ENCODE measurements at regions not wholly inside any gene's neighbourhood (a gene's known extent, or its start where the extent isn't known, plus 50 kb on each side); places are given as distances from the start of the nearest gene placed in this dataset.
A peak's percentile ranks its signal among the peaks of the same experiment; 100 is the strongest.

DNA sequence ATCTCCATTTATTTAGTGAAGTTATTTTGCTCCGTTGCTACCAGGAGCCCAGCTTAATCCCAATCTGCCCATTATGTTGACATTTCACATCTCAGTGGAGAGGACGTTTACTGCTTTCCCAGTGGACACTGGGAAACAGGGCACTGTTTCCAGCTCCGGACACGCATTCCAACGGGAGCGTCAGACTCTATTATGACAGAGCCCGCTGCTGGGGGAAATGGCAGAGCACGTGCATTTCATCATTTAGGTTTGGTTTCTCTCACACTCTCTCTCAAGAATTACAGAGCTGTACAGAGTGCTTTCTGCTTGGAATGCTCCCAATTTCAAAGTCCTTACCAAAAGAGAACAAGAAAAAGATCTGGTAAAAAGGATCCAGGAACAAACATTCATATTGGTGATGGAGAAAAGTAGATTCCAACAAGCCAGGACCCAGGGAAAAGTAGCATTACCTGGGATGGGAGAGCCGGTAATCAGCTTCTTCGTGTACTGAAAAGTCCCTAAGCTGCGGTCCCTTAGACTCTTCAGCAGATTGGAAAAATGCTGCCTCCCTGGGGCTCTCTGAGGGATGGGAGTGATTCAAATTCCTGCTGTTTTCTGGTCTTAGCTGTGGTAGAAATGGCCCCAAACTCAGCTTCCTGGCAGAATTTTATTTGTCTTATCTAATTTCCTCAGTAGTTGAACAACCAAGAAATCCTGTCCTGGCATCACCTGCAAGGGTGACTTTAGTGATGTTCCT lies 136.0 kb upstream of the THBS1 start:
- DNase-seq, result no peak

DNA sequence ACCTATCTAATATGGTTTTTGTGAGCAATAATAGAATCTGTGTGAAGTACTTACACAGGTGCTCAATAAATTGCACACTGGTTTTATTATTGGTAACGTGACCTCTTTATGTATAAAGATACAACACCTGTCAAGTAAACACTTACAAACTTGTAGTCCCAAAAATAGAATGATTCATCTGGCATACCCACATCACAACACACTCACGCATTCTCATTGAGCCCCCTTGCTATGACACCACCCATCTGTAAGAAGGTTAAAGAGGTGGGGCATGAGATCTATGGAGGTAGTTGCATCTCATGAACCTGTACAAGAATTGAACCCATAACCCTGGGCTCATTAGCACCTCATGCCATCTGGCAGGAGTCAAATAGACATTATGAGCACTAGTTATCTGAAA lies 134.9 kb upstream of the THBS1 start:
- peak; percentile 26 for DNase-seq

DNA sequence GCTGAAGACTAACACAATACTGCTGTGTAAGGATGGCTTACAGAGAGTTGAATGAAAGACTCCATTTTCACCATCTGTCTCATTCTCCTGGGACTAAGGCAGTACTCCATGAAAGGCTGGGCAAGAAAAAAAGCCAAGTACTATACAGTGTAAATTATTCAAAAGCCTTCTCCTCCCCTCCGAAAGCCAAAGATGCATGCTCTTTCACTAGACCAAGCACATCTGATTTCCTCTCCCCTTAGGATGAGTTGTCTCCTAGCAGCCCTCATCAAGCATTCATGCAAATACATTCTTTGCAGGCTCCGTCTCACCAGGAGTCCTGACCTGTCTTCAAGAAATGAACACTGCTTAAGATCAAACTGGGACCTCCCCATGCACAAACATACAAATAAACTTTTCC lies 133.5 kb upstream of the THBS1 start:
- DNase-seq, result no peak

DNA sequence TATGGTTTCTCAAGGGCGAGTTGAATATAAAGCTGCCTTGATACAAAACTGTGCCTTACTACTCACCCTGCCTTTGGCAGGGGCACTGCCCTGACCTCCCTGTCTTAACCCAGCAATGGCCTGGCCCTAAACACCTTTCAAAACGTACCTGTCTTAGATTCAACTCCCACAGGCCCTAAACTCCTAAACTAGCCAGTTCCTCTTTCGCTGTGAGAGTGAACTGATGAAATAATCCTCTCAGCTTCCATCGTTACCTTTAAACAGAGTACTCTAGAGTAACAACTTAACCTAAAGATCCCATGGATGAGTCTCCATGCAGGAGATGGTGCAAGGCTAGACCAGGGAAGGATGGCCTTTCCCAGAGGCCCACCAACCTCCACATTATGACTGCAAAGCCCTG lies 133.0 kb upstream of the THBS1 start:
- no peak for DNase-seq

DNA sequence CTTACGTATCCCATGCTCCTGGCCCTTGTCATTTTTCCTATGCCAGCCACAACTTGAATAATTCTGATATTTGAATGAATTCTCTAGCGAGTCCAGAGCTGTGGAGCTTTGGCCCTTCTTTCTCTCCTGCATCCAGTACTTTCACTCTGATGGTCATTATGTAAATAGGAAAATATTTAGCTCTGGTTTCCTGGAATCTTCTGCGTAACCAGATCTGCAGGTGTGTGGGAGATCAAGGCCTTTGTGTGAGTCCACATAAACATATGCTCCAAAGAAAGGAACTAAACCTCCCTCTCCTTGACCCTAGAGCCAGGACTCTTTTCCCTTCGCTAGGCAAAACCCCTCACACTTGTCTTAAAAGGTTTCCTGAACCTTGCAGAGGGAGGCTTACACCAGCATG lies 132.5 kb upstream of the THBS1 start:
- DNase-seq, result no peak

DNA sequence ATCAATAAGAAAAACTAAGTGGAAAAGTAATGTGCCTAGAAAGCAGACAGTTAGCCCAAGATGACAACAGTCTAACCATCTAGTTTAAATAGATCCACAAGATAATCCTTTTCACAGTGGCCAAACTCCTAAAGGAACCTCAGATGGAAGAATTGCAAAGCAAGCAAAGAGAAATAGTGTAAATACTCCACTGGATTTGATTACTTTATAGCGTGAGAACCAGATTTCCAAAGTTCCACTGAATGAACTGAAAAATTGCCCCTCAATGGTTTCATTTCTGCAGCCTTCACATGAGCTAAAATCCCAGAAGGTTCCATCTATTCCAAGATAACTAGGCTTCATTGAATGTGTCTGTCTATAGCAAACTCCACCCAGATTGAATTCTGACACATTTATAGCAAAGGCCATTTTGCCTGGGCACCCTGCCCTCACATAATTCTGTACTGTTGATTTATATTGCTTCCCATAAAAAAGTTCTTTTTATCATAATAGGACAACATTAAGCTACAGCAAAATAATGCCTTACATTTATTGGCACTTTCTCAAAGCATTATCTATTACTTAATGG lies 129.7 kb upstream of the THBS1 start:
- no peak for DNase-seq

DNA sequence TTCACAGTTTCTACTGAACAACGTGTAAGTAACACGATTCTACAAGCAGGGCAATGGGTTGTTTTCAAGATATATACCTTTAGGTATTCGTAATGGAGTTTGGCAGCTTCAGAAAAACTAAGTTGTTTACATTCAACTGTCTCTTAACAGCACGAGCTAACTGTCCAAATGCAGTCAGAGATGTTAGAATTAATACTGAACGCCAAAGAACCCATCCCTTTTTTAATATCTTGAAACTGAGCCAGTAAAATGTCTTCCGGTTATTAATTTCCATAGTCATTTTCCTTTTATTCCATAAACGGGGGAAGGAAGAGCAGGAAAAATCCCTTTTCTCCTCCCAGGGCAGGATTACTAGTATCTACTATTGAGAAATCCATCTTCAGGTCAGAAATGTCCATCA lies 129.0 kb upstream of the THBS1 start:
- DNase-seq, result no peak

DNA sequence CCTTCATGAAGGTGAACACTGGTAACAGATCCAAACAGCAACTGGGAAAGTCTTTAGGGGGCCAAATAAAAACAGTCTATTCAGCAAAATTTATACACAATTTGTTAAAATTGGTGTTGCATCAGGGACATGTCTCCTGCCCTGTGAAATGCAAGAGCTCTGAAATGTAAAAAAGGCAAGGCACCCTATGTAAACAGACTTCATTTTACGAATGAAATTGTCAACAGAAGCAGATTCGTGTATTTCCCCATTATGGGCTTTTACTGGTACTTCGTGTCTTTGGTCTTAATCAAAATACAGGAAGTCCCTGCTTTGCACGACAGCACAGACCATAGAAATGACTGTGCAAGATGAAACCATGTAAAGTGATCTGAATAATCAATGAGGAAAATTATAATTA lies 127.3 kb upstream of the THBS1 start:
- DNase-seq, result no peak

DNA sequence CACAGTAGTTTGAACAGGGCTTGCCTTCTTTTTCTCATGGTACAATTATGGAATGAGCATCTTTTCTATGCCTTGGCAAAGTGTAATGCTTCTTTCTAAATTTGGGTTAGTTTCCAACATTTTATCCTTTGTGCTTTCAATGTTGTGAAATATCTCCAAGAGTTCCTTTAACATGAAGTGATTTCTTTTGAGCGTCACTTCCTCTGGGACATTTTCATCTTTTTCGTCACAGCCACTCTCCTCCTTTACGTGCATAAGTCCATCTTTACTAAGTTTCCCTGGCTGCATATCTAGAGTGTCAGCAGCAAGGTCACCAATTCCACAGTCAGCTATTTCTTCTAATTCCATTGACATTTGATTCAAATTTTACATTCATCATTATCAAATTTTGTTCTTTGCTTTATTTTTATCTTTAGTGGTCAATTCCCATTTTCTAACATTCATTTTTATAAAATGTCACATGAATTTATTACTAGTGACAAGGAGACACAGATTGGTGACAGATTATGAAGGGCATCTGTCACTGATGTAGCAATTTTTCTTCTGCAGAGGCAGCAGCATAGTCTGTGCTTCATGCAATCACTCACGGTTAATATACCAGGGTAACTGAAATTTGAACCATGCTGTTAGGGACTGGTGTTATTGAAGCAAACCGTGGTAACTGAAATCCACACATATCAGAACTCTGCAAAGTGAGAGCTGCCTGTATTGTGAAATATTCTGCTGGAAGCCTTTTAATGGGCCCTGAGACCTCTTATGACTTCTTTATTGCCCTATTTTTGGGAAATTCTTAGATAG lies 126.5 kb upstream of the THBS1 start:
- DNase-seq, result no peak

DNA sequence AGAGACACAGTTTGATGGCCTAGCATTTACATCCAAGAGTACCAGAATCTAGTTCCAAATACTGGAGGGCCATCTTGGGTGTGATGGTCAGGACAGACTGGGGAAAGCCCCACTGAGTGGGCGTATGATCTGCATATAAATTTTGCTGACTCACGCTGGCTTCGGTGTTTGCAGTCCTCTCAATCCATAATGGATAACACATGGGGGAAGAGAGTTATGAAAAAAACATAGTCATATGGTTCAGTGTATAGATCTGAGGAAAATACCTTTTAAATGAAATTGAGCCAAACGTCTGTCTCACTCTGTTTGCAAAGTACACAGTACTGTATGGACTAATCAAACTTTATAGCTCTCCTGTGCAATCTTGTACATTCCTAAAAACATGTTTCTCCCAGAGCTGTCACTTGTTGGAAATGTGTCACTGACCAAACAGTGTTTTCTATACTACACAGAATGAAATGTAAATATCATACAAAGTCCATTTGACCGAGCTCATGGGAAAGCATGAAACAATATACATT lies 125.3 kb upstream of the THBS1 start:
- DNase-seq, result no peak

DNA sequence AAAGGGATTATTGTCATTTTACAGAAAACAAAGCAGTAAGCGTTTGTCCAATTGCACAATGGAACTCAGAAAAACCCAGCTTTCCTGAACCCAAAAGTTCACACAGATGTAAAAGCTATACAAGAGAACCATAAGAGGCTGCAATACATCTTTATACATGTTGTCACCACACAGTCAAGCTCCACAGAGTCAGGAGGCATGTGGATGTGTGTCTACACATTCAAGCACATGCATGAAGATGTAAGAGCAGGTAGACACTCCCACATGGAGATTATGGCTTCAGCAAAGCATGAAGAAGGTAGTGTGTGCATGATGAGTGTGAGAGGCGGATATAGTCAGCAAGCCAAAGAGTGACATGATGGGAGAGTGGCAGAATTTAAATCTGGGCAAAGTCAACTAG lies 124.7 kb upstream of the THBS1 start:
- no peak for DNase-seq

DNA sequence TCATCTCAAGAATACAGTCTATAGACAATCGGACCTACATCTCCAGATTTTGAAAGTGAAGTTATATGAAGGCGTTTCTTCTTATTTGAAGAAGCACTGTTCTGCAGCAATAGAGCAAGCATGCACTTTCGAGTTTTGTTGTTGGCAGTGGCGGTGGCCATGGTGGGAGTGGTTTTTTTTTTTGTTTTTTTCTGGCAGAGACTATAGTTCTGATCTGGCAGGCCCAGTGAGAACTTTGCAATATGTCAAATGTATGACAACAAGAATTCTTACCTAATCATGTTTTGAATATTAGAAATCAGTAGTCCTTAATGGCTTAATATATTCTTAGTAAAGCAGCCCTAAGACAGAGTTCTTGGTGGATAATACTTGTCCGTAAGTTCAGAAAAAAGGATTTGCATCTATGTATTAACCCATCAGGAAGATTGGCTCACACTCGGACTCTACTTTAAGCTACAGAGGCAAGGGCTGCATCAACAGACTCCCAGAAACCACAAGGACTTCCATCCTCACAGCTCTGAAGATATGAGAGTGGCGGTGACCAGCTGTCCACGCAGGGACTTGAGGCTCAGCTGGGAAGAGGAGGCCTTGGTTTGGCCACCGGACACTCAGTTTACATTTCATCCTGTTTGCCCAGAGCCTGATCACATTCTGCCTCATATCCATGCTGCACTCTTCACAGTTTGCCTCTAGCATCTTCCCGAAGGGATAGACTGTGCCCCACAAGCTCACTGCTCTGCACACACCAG lies 124.1 kb upstream of the THBS1 start:
- DNase-seq, result no peak

DNA sequence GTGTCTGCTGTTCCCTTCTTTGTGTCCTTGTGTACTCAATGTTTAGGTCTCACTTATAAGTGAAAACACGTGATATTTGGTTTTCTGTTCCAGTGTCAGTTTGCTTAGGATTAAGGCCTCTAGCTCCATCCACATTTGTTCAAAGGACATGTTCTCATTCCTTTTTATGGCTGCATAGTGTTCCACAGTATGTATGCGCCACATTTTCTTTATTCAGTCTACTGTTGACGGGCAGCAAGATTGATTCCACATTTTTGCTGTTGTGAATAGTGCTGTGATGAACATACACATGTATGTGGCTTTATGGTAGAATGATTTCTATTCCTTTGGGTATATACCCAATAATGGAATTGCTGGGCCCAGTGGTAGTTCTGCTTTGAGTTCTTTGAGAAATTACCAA lies 122.7 kb upstream of the THBS1 start:
- DNase-seq, result no peak

DNA sequence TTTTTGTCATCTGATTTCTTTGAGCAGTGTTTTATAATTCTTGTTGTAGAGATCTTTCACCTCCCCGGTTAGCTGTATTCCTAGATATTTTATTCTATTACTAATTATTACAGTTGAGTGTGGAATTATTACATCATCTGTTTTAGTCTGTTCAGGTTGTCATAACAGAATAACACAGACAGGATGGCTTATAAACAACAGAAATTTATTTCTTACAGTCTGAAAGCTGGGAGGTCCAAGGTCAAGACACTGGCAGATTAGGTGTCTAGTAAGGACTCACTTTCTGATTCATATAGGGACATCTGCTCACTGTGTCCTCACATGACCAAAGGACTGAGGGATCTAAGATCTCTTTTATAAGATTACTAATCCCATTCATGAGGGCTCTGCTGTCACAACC lies 121.3 kb upstream of the THBS1 start:
- DNase-seq, result peak; percentile 8

DNA sequence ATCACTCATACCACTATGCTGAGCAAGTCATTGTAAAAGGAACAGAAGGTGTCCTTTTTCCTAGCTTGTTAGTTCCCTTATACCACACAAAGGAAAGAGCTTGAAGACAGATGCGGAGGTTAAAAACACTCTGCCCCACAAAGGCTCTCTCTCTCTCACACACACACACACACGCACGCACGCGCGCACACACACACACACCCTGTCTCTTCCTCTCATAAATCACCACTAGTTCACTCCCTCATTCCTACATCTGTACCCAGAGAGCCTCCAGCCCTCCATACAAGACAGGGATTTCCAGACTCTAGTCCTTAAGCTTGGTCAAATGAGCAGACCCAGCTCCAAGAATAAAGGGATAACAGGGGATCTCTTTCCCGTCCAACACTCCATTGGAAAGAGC lies 120.1 kb upstream of the THBS1 start:
- no peak for DNase-seq

DNA sequence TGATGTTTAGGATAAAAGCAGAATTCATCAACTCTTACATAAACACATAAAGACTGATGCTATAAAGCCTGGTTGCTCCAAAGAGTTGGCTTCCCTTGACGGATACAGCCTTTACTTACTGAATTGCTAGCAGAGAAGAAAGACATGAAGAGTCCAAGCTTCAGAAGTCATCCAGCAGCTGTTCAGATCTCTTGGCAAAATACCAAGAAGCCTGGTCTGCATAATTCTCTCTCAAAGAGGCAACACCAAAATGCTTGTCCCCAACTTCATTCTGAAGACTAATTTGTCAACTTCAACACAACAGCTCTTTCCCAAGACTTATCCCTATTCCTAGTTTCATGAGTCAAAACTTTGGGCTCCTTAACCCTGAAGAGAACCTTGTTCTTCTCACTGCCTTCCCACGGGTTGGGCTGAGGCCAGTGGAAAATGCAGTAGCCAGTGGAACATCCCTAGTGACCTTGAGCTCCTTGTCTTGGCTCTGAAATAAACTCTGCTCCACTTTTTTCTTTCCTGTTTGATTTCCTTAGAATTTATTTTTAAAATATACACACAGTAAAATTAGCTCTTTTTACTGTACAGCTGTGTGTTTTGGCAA lies 119.2 kb upstream of the THBS1 start:
- DNase-seq, result no peak

DNA sequence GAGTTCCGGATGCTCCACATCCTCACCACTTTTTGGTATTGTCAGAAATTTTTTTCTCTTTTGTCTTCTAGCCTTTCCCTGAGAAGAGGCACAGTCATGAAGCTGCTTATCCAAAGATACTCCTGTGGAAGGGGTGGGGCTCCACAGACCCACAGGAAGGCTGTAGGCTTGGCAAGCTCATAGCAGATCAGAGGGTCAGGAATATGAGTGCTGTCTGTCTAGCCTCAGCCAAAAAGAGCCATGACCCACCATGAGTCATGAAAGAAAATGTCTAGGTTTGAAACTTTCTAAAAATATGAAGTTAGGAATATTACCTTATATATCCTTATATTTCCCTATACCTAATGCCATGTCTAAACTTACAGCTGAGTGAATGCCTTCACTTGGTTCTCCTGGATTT lies 118.2 kb upstream of the THBS1 start:
- no peak for DNase-seq

DNA sequence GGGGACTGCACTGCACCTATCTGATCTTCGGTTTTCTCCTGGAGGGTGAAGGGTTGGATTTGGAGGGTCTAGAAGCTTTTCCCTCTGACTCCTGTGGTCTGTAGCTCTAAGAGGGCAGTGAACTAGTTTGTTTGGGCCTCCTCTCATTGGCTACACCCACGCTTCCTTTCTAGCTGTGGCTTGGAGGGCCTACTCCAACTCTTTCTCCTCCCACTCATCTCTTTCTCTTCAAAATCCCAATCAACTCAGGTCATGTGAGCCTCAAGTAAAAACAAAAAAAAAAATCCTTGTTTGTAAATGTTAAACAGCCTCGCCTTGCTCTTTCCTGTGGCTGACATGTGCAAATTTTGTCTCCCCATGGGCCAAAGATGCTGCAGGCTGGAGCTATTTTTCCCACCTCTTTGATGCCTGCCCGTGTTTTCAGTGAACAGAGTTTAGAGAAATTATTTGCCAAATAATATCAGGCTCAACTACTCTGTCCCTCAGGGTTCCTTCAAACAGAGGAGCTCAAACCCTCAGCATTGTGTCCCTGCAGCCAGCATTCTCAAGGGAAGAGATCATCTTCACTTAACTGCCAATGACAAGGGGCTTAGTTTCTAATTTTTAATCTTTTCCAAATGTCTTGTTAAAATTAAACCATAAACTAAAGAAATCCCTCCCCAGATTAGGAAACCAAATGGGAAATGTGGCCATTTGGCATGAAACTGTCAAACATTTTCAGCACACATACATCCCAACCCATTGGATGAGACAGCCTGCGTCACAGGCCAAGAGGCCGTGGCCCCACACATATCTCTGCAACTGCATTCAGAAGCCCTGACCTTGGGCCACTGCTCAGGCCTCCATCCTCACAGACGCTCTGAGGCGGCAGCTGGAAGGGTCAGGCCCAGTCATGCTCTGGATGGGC lies 114.8 kb upstream of the THBS1 start:
- DNase-seq, result no peak

DNA sequence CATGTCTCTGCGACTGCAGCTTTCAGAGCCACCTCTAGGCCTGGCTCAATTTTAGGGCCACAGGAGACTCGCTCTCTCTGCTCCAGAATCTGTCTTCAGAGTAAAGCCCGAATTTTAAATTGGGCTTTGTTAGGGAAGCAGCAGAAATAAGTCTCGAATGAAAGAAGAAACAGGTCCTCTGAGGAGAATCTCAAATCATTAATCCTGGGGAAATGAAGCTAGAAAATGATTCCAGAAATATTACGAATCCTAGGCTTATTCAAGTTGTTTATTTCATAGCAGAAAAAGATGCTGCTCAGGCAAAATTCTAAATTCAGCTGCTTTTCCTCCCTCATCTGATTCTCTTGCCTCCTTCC lies 114.2 kb upstream of the THBS1 start:
- no peak for DNase-seq

DNA sequence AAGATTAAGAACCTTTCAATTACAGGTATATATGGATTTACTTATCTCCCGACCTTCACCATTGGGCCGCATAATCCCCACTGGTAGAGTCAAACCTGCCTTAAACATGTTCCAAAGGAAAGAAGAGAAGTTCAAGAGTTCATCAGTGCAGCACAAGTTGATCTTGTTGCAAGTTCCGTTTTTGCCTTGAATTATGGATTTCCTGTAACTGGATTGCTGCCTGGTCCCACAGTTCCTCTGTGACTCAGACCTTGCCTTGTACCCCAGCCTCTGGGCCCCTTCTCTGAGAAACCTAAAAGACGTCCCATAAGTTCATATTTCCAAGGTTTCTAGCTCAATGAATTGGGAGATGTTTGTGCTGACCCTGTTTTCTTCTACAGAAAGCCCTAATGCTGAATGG lies 112.5 kb upstream of the THBS1 start:
- DNase-seq, result no peak

DNA sequence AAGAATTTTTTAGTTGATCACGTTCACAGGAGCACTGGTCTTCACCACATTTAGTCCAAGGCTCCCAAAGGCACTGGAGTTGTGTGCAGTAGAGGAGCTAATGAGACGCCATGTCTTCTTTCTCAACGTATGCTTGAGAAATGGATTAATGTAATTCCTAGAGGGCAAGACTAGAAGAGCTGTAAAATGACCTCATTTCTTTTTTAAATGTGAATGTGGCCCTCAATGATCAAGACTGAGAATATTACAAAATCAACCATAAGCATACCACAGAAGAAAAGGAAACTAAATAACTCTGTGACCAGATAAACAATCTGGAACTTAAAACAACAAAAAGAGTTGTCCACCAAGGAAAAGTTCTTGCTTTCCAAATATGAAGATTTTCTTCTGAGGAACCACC lies 112.1 kb upstream of the THBS1 start:
- no peak for DNase-seq
